HG03103 (cell line): ENCODE measurements at regions not wholly inside any gene's neighbourhood (a gene's known extent, or its start where the extent isn't known, plus 50 kb on each side); places are given as distances from the start of the nearest gene placed in this dataset.

Experiments
- ATAC-seq: cut with Tn5 transposase; IDR thresholded peaks from one replicate; pipeline ENCODE4 v1.9.1; 2021; ENCODE audit warnings: low read depth; ENCODE audit not compliant: unreplicated experiment

DNA sequence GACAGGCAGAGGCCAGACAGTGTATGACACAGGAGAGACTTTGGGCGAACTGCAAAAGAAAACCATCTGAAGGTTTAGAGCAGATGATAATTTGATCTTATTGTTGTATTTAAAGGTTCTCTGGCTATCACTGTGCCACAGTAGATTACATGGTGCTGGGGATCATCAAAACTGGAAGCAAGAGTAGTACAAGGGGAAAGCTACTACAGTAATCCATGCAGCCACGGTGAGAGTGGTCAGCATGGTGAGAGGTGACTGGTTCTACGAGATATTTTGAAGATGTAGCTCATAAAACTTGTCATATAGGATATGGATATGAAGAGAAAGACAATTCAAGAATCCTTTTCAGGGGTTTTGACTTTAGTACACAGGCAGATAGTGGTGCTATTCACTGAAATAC, 194.8 kb upstream of the GULP1 start:
- no peak for ATAC-seq

DNA sequence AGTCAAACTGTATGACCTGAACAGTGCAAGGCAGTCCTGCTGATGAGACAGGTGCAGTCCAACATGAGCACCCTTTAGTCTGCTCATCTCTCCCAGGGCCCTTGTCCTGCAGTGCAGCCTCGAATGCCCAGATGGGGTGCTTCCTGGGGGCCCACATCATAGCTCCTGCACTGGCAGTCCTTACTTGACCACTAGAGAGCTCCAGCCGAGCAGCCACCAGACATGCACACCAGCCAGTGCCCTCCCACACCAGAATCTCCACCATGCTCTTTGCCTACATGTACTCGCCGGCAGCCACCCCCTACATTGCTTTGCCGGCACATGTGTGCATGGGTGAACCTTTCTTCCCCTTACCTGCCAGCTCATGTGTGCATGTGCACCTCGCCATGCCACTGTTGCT, 188.8 kb upstream of the GULP1 start:
- ATAC-seq, result no peak

DNA sequence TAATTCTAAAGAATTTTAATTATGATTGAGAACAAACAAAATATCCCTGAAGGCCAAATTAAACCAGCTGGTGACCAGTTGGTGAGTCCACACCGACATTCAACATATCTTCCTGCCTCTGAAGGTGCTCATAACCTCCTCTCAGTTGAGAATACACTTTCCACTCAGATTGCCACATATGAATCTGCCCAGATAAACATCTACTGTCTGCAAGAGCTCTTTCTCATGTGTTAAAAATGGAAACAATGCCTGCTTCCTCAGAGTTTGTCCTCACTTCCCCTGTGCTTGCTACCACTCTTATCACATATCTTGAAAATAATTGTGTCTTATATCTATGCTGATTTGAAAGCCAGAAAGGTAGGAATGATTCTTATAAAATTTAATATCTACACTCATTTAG, 177.7 kb upstream of the GULP1 start:
- ATAC-seq, result no peak

DNA sequence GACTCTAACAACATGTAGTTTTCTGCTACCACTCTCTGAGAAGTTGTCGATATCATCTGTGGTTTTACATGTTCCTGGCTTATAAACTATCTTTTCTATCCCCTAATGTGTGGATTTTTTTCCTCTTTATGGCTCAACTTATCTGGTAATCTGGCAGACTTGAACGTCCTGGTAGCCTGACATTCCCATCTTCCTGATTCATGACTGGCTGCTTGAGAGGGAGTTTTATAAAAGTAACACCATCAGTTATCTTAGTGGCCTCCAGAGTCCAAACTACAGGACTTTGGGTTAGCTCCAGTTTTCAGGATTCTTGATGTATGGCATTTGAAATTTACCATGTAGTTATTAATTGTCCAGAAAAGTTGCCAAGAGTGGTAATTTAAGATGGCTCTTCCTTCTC, 174.0 kb upstream of the GULP1 start:
- no peak for ATAC-seq

DNA sequence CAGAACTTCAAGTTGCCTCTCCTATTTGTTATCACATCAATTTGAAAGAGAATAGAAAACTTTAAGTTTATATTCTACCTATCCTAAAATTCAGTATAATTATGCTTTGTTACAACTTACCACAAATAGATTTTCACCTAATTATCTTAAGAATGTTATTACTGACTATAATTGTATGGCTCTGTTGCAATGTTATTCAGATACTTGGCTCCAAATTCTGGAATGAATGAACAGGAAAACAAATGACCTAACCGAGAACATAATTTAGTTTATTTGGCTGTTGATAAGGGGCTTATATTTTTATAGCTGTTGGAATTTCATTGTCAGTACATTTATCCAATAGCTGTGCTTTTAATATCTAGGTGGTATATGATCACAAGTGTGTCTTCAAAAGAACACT, 173.2 kb upstream of the GULP1 start:
- ATAC-seq, result no peak

DNA sequence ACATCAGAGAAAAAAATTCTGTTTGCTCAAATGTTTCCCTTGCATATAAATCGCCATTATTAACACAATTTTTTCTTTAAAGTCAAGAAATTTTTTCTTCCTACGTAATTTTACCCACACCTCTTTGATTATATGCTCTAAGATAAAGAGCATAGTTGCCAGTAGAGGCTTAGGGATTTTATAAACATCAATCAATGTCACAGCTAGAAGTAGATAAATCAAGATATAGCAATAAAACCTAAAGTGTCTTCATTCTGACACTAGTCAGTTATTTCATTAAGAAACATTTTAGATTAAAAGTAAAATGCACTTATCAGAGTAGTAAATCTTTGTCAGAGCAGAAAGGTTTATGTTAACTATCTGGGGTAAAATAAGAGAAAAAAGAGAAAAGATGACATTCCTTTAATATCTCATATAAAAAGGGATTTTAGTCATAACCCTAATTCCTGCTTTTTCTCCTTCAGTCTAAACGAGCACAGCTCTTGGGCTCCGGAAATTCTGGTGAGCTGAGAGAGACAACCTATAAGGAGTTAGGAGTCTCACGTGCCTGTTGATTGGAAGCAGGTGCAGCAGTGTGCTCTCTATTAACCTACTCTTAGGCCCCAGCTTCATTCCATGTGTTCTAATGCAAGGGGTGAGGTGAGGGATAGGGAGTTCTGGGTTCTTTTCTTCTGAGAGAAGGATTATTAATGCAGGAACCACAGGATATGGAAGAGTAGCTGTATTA, 172.4 kb upstream of the GULP1 start:
- ATAC-seq, result no peak

DNA sequence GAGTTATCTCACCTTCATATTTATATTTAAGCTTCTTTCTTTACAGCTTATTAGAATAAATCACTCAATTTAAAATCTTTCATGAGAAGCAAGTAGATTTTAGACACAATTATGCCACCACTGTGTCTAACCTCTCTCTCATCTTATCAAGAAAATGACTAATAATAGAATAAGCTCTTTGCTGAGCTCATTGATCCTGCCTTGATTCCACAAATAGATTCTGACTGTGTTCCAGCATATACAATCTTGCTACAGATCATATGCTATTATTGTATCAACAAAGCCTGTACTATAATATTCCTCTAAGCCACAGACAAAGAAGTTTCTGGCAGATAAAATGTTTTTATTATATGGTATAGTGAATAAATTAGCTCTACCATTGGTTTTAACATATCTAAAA, 168.7 kb upstream of the GULP1 start:
- no peak for ATAC-seq

DNA sequence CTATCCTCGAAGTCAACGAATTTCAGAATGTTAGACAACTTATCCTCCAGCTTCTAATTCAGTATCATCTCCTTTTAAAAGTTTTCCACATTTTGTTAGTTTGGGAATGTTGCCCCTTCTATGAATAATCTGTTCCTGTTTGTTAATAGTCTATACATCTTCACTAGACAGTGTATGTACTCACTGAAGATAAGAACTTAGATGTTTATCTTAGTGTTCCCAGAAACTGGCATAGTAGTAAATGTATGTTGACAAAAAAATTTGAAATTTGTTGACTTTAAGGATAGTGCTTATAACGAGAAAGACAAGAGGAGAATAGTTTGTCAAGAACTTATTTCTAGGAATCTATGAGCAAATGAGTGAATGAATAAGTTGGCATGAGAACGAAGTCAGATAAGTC, 162.0 kb upstream of the GULP1 start:
- no peak for ATAC-seq

DNA sequence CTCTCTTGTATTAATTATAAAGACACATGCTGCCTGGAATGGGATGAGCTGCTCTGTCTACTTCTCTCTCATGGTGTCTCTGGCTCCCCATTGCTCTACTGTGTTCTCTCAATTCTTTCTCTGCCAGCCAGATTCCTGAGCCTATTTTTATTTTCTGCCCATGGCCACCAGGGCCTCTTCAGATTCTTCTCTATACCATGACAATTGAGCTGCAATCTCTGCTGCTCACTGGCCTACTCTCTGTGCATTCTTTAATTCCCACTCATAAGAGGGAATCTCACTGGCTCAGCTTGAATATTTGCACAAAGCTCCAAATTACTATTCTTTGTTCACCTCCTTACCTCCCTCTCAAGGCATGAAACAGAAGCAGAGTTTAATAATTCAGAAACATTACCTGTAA, 161.4 kb upstream of the GULP1 start:
- ATAC-seq, result no peak

DNA sequence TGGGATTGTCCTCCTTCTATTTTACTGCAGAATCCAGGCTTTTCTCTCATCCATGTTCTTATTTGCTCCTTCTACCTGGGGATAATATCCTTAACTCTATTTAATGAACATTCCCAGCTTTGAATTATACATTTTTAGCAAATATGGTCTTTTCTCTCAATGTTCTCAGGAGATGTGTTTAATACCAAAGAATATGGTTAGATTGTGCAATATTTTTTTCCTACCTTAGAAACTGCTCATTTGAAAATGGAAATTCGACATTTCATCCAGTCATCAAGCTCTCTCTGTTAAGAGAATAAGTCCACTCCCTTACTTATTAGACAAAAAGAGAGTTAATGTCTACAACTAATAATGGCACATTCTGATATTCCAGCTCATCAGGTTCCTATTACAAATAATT, 160.4 kb upstream of the GULP1 start:
- ATAC-seq, result no peak

DNA sequence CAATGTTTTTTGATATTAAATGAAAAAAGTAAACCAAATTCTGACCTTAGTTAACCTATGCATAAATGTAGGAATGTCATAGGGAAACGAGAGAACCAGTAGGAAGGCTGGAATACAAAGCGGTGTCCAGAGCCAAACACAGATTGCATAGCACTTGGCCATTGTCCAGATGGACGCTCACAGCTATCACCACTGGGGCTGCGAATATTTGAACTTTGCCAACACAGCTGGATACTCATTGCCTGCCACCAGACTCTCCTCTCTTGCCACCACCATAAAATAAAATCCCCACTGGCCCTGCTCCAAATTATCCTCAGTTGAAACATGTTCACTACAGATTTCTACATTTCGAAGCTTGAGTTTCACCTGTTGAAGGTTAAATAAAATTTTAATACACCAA, 159.3 kb upstream of the GULP1 start:
- ATAC-seq, result no peak

DNA sequence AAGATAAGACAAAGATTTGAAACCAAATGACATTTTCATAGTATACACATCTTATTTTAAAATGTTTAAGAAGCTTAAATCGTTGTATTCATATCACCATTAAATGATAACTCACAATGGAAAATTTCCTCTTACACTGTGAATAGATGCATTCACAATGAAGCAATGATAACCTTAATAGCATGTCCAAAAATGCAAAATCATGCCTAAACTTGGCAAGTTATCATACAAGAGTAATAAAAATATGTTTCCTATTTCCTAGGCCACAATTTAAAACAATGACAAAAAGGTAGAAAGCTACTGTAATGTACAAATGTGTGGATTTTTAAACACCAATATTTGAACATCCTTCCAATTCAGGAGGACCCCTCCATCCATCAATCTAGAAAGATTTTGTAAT, 157.4 kb upstream of the GULP1 start:
- no peak for ATAC-seq

DNA sequence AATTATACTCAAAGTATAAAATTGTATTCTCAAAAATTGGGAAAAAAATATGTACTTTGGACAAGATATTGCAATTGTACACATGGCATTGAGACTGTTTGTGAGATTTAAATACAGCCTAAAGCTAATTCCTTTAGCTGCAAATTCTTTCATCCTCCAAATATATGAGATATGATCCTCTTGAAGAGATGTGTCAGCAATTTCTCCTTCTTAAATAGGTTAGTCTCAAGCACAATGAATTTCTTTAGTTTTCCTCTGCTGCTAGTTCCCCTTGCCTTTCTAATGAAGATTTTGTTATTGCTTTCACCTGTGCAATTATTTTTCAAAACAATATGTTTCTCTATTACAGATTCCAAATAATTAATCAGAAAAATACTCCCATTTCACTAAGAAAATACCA, 153.4 kb upstream of the GULP1 start:
- no peak for ATAC-seq

DNA sequence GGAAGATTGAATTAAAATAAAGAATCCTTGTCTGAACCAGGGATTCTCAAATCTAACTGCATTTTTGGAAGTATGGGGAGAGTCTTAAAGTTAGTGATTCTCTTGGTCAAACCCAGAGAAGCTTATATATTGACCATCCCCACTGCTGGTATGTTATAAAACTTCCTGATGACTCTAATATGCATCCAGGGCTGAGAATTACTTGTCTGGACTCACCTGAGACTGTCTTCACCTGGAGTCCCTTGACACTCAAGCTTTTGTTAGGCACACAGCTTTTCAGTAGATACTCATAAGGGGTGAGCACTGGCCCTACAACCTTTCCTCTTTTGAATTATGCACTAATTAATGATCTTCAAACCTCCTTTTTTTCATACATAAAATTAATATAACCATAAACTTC, 149.6 kb upstream of the GULP1 start:
- ATAC-seq, result no peak

DNA sequence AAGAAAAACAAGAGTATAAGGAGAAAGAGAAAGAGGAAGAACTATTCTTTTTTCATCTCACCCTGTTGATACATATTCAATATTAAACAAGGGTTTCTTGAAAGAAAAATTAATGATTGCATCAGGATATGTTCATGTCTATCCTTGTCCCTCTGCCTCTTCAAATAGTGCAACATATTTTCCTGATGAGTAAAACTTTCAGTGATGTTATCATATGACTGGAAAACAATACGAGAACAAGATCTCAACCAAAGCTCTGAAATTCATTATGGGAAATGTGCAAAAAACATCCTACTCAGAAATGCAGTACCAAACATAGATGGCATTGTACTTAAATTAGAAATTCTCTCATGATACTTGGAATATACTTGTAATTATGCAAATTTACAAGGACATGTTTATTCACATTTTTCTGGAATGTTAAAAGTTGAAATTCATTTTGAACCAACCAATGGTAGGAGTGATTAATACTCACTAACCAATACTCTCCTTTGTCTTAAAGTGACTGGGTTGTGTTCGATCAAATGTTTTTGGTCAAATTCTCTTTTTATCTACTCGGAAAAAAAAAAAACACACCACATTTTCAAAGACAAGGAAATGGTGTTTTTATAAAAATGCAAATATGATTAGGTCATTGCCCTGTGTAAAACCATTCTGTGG, 148.9 kb upstream of the GULP1 start:
- no peak for ATAC-seq

DNA sequence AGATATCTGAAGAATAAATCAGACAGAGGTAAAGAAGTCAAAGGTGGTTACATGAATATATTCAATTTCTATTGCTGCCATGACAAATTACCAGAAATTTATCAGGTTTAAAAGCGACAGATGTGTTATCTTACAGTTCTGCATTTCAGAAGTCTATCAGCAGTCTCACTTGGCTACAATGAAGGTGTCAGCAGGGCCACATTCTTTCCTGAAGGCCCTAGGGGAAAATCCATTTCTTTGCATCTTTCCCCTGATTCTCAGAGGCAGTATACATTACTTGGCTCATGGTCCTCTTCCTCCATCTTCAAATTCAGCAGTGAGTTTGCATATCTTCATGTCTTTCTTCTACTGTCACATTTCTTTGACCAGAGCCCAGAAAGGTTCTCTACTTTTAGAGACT, 145.8 kb upstream of the GULP1 start:
- no peak for ATAC-seq

DNA sequence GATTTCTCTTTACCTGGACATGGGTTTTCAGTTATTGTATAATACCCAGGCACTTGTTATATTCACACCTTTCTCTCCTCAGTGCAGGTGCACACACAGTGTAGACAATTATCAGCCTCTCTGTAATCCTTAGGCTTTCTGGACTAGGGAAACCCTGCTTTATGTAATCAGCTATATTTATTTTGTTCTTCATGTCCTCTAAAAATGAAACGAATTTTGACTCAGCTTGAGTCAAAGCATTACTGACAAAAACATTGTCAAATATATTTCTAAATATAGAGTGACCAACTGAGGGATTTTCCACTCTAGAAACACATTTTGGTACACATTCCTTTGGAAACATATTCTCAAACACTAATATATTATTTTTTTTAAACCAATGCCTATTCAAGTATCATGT, 144.8 kb upstream of the GULP1 start:
- ATAC-seq, result no peak

DNA sequence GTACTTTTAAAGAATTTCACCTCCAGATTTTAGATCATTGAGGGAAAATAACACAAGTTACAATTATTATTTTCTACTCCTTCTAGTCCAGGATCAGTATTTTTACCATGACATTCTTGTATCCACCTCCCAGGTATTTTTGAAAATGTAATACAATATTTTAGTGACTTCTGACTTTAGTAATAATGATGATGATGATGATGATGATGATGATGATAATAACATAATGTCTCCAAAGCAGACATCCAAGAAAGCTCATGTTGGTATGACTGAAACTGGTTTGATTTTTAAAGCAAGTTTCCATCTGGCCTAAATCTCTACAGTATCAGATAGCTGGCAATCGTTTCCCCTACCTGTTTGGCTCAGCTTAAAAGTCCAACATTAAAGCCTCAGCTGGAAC, 140.0 kb upstream of the GULP1 start:
- ATAC-seq, result no peak

DNA sequence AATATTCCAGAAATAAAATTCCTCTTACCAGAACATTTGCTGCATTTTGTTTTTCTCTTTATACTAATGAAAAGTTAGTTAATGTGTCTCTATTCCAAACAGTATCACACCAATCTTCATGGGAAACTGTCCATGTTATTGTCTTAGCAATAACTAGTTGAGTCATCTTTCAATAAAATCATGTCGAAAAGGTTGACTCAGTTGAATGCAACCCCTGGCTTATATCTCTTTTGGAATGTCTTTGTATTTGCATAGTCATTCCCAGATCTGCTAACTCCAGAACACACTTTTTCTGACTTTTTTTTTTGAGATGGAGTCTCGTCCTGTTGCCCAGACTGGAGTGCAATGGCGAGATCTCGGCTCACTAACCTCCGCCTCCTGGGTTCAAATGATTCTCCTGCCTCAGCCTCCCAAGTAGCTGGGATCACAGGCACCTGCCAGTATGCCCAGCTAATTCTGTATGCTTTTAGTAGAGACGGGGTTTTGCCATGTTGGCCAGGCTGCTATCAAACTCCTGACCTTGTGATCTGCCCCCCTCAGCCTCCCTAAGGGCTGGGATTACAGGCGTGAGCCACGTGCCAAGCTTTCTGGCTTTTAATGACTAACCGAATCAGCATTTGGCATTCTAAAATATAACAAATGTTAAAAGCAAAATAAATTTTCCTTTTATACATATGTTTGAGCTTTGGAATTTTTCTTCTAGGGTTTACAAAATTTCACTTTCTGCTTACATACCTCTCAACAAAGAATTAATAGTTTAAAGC, 133.2 kb upstream of the GULP1 start:
- no peak for ATAC-seq

DNA sequence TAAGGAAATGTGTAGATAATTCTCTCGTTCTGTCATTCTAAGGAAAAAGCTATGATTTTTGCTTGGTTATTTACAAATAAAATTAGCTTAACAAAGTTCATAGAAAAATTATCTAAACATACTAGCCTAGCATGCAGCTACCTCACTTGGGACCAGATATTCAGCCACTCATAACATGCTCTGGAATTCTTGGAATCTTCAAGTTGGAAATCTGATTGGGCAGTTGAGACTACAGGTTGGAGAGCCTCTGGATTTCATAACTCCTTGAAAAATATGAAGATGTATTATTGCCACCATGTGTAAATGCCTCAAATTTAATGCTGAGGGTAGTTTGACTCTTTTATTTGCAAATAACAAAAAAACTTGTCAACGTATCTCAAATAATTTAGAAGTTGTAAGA, 132.2 kb upstream of the GULP1 start:
- no peak for ATAC-seq

DNA sequence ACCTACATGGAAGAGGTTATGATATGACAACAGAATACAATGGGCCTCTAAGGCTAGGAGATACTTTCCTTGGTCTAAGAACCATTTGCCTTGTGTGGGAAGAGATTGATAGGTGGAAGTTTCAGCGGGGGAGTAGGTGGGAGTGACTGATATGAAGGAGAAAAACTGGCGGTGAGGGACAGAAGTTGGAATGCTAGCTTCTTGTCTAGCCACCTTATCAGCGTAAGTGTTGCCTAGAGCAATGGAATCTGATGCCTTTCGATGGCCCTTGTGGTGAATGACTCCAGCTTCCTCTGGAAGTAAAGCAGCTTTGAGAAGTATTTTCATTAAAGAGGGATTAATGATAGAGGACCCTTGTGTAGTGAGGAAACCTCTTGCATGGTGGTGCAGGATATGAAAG, 121.3 kb upstream of the GULP1 start:
- no peak for ATAC-seq

DNA sequence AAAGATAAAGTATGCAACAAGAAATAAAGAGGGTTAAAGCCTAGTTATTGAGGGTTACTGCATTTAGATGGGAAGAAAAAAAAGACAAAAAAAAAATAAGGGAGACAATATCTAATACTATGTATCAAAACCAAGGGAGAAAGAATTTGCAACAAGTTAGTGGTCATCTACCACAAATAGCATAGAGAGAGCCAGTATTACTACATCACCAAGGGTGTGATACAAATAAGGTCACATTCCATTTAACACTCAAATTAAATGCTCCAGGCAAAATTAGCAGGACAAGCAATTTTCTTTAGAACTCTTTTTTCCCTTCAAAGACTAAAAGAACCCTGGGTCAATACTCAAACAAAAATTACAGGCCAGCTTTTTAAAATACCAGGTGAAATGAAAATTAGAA, 115.1 kb upstream of the GULP1 start:
- no peak for ATAC-seq
